ENCODE measurements at regions not wholly inside any gene's neighbourhood (a gene's known extent, or its start where the extent isn't known, plus 50 kb on each side); places are given as distances from the start of the nearest gene placed in this dataset.

DNA sequence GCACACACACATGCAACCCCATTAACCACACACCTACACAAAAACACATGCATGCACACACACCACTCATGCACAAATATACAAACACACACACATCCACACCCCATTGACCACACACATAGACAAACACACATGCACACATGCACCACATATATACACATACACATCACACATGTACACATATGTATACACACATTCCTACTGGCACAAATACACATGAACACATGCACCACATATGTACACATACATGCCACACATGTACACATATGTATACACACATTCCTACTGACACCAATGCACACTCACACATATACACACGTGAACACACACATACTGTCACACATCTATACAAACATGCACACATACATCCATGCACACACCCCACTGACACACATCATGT is 212.5 kb upstream of the PPP2R2D start:
- Histone ChIP-seq H3K27ac (ENCODE audit: low read length, poor library complexity, severe bottlenecking) (no peak overlapping the region), H3K27me3 (ENCODE audit: control insufficient read depth in 1 of 2, insufficient read depth in 1 of 2, low read length in 2 of 2) (no peaks in the 10 kb centered on the region), H2AK5ac (ENCODE audit: low read length, severe bottlenecking) (no peak overlapping the region), H3K23ac (ENCODE audit: low read length in 2 of 2) (no peak overlapping the region), H3K4me2 (ENCODE audit: low read length, poor library complexity, severe bottlenecking) (no peak overlapping the region), H3K79me1 (replicated peaks; ENCODE audit: low read length, poor library complexity, severe bottlenecking) (no peaks in the 10 kb centered on the region), H2BK12ac (ENCODE audit: low read length in 2 of 2) (no peak overlapping the region), H3K4me1 (ENCODE audit: control insufficient read depth, insufficient read depth, low read depth, low read length) (no peaks in the 10 kb centered on the region), H4K8ac (ENCODE audit: low read length) (no peak overlapping the region), H3K36me3 (ENCODE audit: control insufficient read depth in 1 of 2, insufficient read depth in 2 of 2, low read depth in 1 of 2, low read length in 2 of 2) (no peaks in the 10 kb centered on the region), H3K9me3 (ENCODE audit: control insufficient read depth, low read length) (peaks cover 2% of the 10 kb centered on the region), H3K4ac (ENCODE audit: low read depth in 1 of 2, low read length in 2 of 2) (no peak overlapping the region), H3K14ac (ENCODE audit: low read length in 2 of 2) (no peak overlapping the region), H4K91ac (ENCODE audit: low read length) (no peak overlapping the region), H3K4me3 (ENCODE audit: insufficient read depth in 1 of 2, low read depth in 1 of 2, low read length in 2 of 2) (no peak overlapping the region), H3K9ac (ENCODE audit: low read length) (no peak overlapping the region), H3K18ac (ENCODE audit: low read depth in 1 of 2, low read length in 2 of 2) (no peak overlapping the region), H2BK120ac (ENCODE audit: low read depth, low read length) (no peak overlapping the region), H2BK15ac (ENCODE audit: low read depth, poor library complexity, severe bottlenecking) (no peak overlapping the region), H2BK5ac (ENCODE audit: low read depth, low read length, poor library complexity, severe bottlenecking) (no peak overlapping the region), H2AFZ (ENCODE audit: low read depth, low read length) (no peak overlapping the region)
- 35% methylated on average over 1 of the region's 1 CpG for WGBS
- DNase-seq = no peak

DNA sequence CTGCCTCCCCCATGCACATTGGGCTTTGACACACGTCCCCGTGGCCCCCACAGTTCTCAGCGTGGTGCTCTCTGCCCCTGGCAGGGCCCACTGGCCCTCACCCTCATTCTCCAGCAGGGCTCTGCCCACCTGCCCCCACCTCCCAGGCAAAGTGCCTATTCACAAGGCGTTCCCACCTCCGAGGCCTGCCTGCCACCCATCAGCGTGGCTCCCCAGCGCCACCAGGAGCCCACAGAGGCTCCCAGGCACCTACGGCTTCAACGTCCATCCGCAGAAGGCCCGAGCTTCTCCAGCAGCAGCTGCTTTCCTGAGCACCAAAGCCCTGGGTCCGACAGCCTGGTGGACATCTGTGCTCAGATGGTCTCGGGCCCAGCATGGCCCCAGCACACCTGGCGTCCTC is 211.8 kb upstream of the PPP2R2D start:
- Histone ChIP-seq H2BK15ac (ENCODE audit: low read depth, poor library complexity, severe bottlenecking) (no peak overlapping the region), H2AK5ac (ENCODE audit: low read length, severe bottlenecking) (no peak overlapping the region), H3K9me3 (ENCODE audit: control insufficient read depth, low read length) (peaks cover 2% of the 10 kb centered on the region), H3K4ac (ENCODE audit: low read depth in 1 of 2, low read length in 2 of 2) (no peak overlapping the region), H2BK12ac (ENCODE audit: low read length in 2 of 2) (no peak overlapping the region), H3K18ac (ENCODE audit: low read depth in 1 of 2, low read length in 2 of 2) (no peak overlapping the region), H4K91ac (ENCODE audit: low read length) (no peak overlapping the region), H3K36me3 (ENCODE audit: control insufficient read depth in 1 of 2, insufficient read depth in 2 of 2, low read depth in 1 of 2, low read length in 2 of 2) (no peaks in the 10 kb centered on the region), H3K4me1 (ENCODE audit: control insufficient read depth, insufficient read depth, low read depth, low read length) (no peaks in the 10 kb centered on the region), H4K8ac (ENCODE audit: low read length) (no peak overlapping the region), H2AFZ (ENCODE audit: low read depth, low read length) (no peak overlapping the region), H3K4me3 (ENCODE audit: insufficient read depth in 1 of 2, low read depth in 1 of 2, low read length in 2 of 2) (no peak overlapping the region), H2BK5ac (ENCODE audit: low read depth, low read length, poor library complexity, severe bottlenecking) (no peak overlapping the region), H3K79me1 (replicated peaks; ENCODE audit: low read length, poor library complexity, severe bottlenecking) (no peaks in the 10 kb centered on the region), H3K27ac (ENCODE audit: low read length, poor library complexity, severe bottlenecking) (no peak overlapping the region), H3K9ac (ENCODE audit: low read length) (no peak overlapping the region), H3K4me2 (ENCODE audit: low read length, poor library complexity, severe bottlenecking) (no peak overlapping the region), H3K27me3 (ENCODE audit: control insufficient read depth in 1 of 2, insufficient read depth in 1 of 2, low read length in 2 of 2) (no peaks in the 10 kb centered on the region), H3K23ac (ENCODE audit: low read length in 2 of 2) (no peak overlapping the region), H3K14ac (ENCODE audit: low read length in 2 of 2) (no peak overlapping the region), H2BK120ac (ENCODE audit: low read depth, low read length) (no peak overlapping the region)
- 63% methylated on average over 14 of the region's 14 CpGs for WGBS
- no peak for DNase-seq

DNA sequence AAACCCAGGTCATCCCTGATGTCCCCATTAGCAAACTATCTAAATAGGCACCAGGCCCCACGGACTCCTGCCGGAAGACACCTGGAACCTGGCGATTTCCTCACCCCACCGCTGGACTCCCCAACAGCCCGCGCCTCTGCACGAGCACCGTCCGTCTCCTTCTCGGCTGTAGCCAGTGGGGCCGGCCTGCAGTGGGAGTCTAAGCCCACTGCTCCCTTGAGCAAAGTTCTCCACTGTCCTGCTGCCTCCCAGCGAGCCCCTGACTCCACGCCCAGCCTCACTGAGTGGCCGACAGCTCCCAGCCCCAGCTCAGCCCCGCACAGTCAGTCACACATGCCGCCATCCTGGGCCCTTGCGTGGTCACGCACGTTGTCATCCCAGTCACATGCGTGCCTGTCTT is 211.3 kb upstream of the PPP2R2D start:
- Histone ChIP-seq H3K4me2 (ENCODE audit: low read length, poor library complexity, severe bottlenecking) (no peak overlapping the region), H3K79me1 (replicated peaks; ENCODE audit: low read length, poor library complexity, severe bottlenecking) (no peaks in the 10 kb centered on the region), H3K4me3 (ENCODE audit: insufficient read depth in 1 of 2, low read depth in 1 of 2, low read length in 2 of 2) (no peak overlapping the region), H3K27ac (ENCODE audit: low read length, poor library complexity, severe bottlenecking) (no peak overlapping the region), H4K8ac (ENCODE audit: low read length) (no peak overlapping the region), H2BK15ac (ENCODE audit: low read depth, poor library complexity, severe bottlenecking) (no peak overlapping the region), H3K36me3 (ENCODE audit: control insufficient read depth in 1 of 2, insufficient read depth in 2 of 2, low read depth in 1 of 2, low read length in 2 of 2) (no peaks in the 10 kb centered on the region), H3K9me3 (ENCODE audit: control insufficient read depth, low read length) (peaks cover 2% of the 10 kb centered on the region), H2AK5ac (ENCODE audit: low read length, severe bottlenecking) (no peak overlapping the region), H2BK12ac (ENCODE audit: low read length in 2 of 2) (no peak overlapping the region), H3K4me1 (ENCODE audit: control insufficient read depth, insufficient read depth, low read depth, low read length) (no peaks in the 10 kb centered on the region), H3K4ac (ENCODE audit: low read depth in 1 of 2, low read length in 2 of 2) (no peak overlapping the region), H3K23ac (ENCODE audit: low read length in 2 of 2) (no peak overlapping the region), H4K91ac (ENCODE audit: low read length) (no peak overlapping the region), H2AFZ (ENCODE audit: low read depth, low read length) (no peak overlapping the region), H3K18ac (ENCODE audit: low read depth in 1 of 2, low read length in 2 of 2) (no peak overlapping the region), H3K14ac (ENCODE audit: low read length in 2 of 2) (no peak overlapping the region), H2BK5ac (ENCODE audit: low read depth, low read length, poor library complexity, severe bottlenecking) (no peak overlapping the region), H2BK120ac (ENCODE audit: low read depth, low read length) (no peak overlapping the region), H3K27me3 (ENCODE audit: control insufficient read depth in 1 of 2, insufficient read depth in 1 of 2, low read length in 2 of 2) (no peaks in the 10 kb centered on the region), H3K9ac (ENCODE audit: low read length) (no peak overlapping the region)
- 88% methylated on average over 20 of the region's 20 CpGs for WGBS
- no peak for DNase-seq

DNA sequence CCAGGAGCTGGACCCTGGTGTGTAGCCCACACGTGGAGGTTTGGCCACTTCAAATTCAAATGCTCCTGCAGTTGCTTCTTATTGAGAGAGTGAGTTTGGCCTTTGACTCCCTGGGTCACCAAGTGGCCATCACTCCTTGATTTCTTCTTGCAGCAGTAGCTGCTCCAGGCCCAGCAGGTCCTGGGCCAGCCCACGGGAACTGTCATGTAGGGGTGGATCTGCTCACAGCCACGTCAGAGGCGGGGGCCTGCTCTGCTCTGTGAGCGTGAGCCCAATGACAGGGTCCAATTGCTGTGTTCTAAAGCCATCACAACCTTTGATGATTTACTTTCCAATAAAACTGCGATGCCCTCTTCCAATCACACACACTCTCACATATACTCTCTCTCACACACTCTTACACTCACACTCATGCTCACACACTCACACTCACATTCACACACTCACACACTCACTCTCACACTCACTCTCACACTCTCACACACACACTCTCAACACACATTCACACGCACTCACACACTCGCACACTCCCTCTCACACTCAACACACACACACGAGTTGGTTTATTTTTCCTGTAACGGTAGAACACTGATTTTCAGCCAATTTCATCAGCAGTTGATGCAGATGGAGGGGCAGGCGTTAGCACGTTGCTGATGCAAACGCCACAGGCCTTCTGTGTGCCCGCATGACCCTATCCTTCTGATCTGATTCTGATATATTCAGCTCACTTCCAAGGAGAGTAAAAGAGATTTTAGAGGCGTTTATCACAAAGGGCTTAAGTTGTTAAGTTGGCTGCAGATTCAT is 210.7 kb upstream of the PPP2R2D start:
- Histone ChIP-seq H3K9me3 (ENCODE audit: control insufficient read depth, low read length) (peaks cover 2% of the 10 kb centered on the region), H3K27me3 (ENCODE audit: control insufficient read depth in 1 of 2, insufficient read depth in 1 of 2, low read length in 2 of 2) (no peaks in the 10 kb centered on the region), H4K91ac (ENCODE audit: low read length) (no peak overlapping the region), H3K79me1 (replicated peaks; ENCODE audit: low read length, poor library complexity, severe bottlenecking) (no peaks in the 10 kb centered on the region), H3K4me2 (ENCODE audit: low read length, poor library complexity, severe bottlenecking) (no peak overlapping the region), H3K27ac (ENCODE audit: low read length, poor library complexity, severe bottlenecking) (no peak overlapping the region), H3K14ac (ENCODE audit: low read length in 2 of 2) (no peak overlapping the region), H3K18ac (ENCODE audit: low read depth in 1 of 2, low read length in 2 of 2) (no peak overlapping the region), H2AK5ac (ENCODE audit: low read length, severe bottlenecking) (no peak overlapping the region), H3K4me1 (ENCODE audit: control insufficient read depth, insufficient read depth, low read depth, low read length) (no peaks in the 10 kb centered on the region), H2BK120ac (ENCODE audit: low read depth, low read length) (no peak overlapping the region), H4K8ac (ENCODE audit: low read length) (no peak overlapping the region), H2BK12ac (ENCODE audit: low read length in 2 of 2) (no peak overlapping the region), H3K23ac (ENCODE audit: low read length in 2 of 2) (no peak overlapping the region), H3K9ac (ENCODE audit: low read length) (no peak overlapping the region), H3K4me3 (ENCODE audit: insufficient read depth in 1 of 2, low read depth in 1 of 2, low read length in 2 of 2) (no peak overlapping the region), H3K36me3 (ENCODE audit: control insufficient read depth in 1 of 2, insufficient read depth in 2 of 2, low read depth in 1 of 2, low read length in 2 of 2) (no peaks in the 10 kb centered on the region), H2BK15ac (ENCODE audit: low read depth, poor library complexity, severe bottlenecking) (no peak overlapping the region), H2AFZ (ENCODE audit: low read depth, low read length) (no peak overlapping the region), H2BK5ac (ENCODE audit: low read depth, low read length, poor library complexity, severe bottlenecking) (no peak overlapping the region), H3K4ac (ENCODE audit: low read depth in 1 of 2, low read length in 2 of 2) (no peak overlapping the region)
- no peak for DNase-seq
- WGBS = 73% methylated on average over 15 of the region's 15 CpGs
